GM18505 (cell line): ENCODE measurements at regions not wholly inside any gene's neighbourhood (a gene's known extent, or its start where the extent isn't known, plus 50 kb on each side); places are given as distances from the start of the nearest gene placed in this dataset.

Experiments
- ATAC-seq: cut with Tn5 transposase; IDR thresholded peaks from one replicate; pipeline ENCODE4 v1.9.1; 2021; ENCODE audit not compliant: unreplicated experiment
- POLR2A ChIP-seq: IDR thresholded peaks from 4 replicates; pipeline ENCODE4 v1.6.1; 2011; ENCODE audit warnings: borderline replicate concordance; ENCODE audit not compliant: insufficient read depth, insufficient read length; ENCODE audit errors: extremely low read depth

DNA sequence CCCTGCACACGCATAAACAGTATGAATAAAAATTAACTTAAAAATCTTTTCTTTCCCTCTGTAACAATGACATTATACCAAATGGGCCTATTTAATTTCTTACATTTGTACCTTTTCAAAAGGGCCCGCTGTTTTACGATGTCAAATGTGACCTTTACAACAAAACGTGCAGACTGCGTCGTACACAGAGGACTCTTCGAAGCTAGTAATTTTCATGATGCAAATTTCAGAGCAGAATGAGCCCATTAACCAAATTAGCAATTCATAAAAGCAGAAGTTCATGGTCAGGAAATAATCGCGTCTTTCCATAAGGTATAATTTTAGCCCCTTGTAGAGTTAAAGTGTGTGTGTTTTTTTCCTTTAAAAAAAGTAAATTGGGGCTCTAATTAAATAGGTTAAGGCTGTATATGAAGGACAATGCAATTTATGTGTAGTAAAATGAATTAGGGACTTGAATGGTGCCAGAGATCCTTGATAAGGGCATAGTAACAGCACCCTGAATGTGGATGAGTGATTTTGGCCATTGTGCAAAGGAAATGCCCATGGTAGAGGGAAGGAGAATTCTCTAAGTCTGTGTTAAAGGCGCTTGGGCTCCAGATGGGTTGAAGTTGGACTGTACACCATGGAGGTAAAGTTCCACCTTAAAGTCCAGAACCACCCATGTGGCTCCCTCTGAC lies 546.4 kb upstream of the EEF2KMT start:
- no peak for TF ChIP-seq POLR2A
- no peak for ATAC-seq

GRCh38 chr16:5642436-5642835 lies 544.8 kb upstream of the EEF2KMT start:
- TF ChIP-seq POLR2A, result no peak
- ATAC-seq, result no peak

- ATAC-seq, result no peak
- TF ChIP-seq POLR2A, result no peak
Measured at GRCh38 chr16:5642011-5642410, 544.4 kb upstream of the EEF2KMT start.

GRCh38 chr16:5640883-5641282 lies 543.3 kb upstream of the EEF2KMT start:
- TF ChIP-seq POLR2A, result no peak
- no peak for ATAC-seq

- no peak for ATAC-seq
- TF ChIP-seq POLR2A, result no peak
Measured at GRCh38 chr16:5639531-5639930, 541.9 kb upstream of the EEF2KMT start.

GRCh38 chr16:5635331-5635730 lies 537.7 kb upstream of the EEF2KMT start:
- ATAC-seq, result no peak
- no peak for TF ChIP-seq POLR2A

- ATAC-seq, result no peak
- no peak for TF ChIP-seq POLR2A
Measured at GRCh38 chr16:5634666-5635180, 537.1 kb upstream of the EEF2KMT start.

GRCh38 chr16:5633845-5634440 lies 536.3 kb upstream of the EEF2KMT start:
- no peak for ATAC-seq
- no peak for TF ChIP-seq POLR2A

DNA sequence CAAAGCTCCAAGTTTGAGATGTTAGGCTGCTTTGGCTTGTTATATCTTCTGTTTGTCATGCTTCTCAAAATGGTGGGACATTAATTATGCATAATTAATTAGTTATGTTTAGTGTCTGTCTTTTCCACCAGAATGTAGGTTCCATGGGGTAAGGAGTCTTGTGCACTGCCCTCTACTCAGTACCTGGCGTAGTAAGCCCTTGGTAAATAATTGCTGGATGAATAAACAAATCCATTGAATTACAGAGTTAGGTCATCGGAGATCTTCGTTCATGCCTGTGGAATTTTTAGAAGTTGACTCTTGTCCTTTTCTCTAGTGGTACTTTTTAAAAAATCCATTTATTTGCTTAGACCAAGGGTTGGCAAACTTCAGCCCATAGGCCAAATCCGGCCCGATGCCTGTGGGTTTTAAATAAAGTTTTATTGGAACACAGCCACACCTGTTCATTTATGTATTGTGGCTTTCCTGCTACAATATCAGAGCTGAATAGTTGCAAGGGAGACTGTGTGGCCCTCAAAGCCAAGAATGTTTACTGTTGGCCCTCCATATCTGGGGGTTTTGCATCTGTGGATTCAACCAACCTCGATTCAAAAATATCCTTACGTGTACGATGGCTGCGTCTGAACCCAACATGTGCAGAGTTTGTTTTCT lies 524.8 kb upstream of the EEF2KMT start:
- TF ChIP-seq POLR2A, result no peak
- no peak for ATAC-seq

GRCh38 chr16:5621826-5622225 lies 524.2 kb upstream of the EEF2KMT start:
- no peak for ATAC-seq
- no peak for TF ChIP-seq POLR2A

- no peak for TF ChIP-seq POLR2A
- ATAC-seq, result no peak
Measured at GRCh38 chr16:5619304-5619703, 521.7 kb upstream of the EEF2KMT start.

DNA sequence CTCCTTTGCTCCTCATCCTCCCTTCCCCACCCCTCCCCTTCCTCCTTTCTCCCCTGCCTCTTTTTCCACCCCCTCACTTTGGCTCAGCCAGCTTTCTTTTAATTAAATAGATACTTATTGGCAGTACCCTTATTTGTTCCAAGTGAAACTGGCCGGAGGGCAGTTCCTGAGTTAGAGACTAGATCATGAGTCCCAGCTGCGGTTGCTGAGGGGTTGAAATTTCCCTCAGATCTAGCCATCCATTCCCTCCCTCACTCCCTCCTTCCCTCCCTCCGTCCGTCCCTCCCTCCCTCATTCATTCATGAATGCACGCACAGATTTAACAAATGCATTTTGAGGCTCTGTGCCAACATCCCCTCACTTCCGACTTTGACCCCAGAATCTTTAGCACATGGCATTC lies 519.2 kb upstream of the EEF2KMT start:
- no peak for ATAC-seq
- TF ChIP-seq POLR2A, result no peak

- no peak for TF ChIP-seq POLR2A
- peak; percentile 62 for ATAC-seq
Measured at GRCh38 chr16:5615868-5616642, 518.5 kb upstream of the EEF2KMT start.
